ENCODE measurements at regions not wholly inside any gene's neighbourhood (a gene's known extent, or its start where the extent isn't known, plus 50 kb on each side); places are given as distances from the start of the nearest gene placed in this dataset.

GRCh38 chr13:92938486-92939020 lies 288.1 kb upstream of the GPC6 start:
- no peak for DNase-seq

GRCh38 chr13:92941167-92941566 lies 285.4 kb upstream of the GPC6 start:
- DNase-seq = no peak

- DNase-seq = no peak
These were observed 278.7 kb upstream of the GPC6 start for GRCh38 chr13:92947770-92948434.

GRCh38 chr13:92950771-92951170 lies 275.8 kb upstream of the GPC6 start:
- no peak for DNase-seq

- no peak for DNase-seq
These were observed 275.2 kb upstream of the GPC6 start for GRCh38 chr13:92951273-92951890.

GRCh38 chr13:92952161-92952560 lies 274.4 kb upstream of the GPC6 start:
- DNase-seq = no peak

GRCh38 chr13:92954746-92955145 lies 271.9 kb upstream of the GPC6 start:
- DNase-seq = no peak

GRCh38 chr13:92959790-92960189 lies 266.8 kb upstream of the GPC6 start:
- DNase-seq = no peak

- DNase-seq = no peak
These were observed 263.6 kb upstream of the GPC6 start for GRCh38 chr13:92963029-92963428.

GRCh38 chr13:92966341-92966740 lies 260.3 kb upstream of the GPC6 start:
- no peak for DNase-seq

- DNase-seq = no peak
These were observed 259.7 kb upstream of the GPC6 start for GRCh38 chr13:92966900-92967299.

- no peak for DNase-seq
These were observed 258.7 kb upstream of the GPC6 start for GRCh38 chr13:92967923-92968322.

- no peak for DNase-seq
These were observed 253.9 kb upstream of the GPC6 start for GRCh38 chr13:92972751-92973150.

GRCh38 chr13:92974905-92975429 lies 251.6 kb upstream of the GPC6 start:
- no peak for DNase-seq

- DNase-seq = no peak
These were observed 249.9 kb upstream of the GPC6 start for GRCh38 chr13:92976657-92977056.

- DNase-seq = no peak
These were observed 242.5 kb upstream of the GPC6 start for GRCh38 chr13:92984151-92984550.

GRCh38 chr13:92989301-92989700 lies 237.3 kb upstream of the GPC6 start:
- DNase-seq = no peak

- no peak for DNase-seq
These were observed 234.9 kb upstream of the GPC6 start for GRCh38 chr13:92991692-92992091.

- DNase-seq = no peak
These were observed 232.6 kb upstream of the GPC6 start for GRCh38 chr13:92994056-92994455.

- DNase-seq = no peak
These were observed 224.6 kb upstream of the GPC6 start for GRCh38 chr13:93001866-93002461.

GRCh38 chr13:93003531-93003930 lies 223.1 kb upstream of the GPC6 start:
- DNase-seq = no peak

GRCh38 chr13:93004919-93005318 lies 221.7 kb upstream of the GPC6 start:
- DNase-seq = no peak

- DNase-seq = no peak
These were observed 218.7 kb upstream of the GPC6 start for GRCh38 chr13:93007928-93008327.

GRCh38 chr13:93017493-93018112 lies 209.0 kb upstream of the GPC6 start:
- no peak for DNase-seq

All from DMS79 (cell line).